ENCODE measurements at regions not wholly inside any gene's neighbourhood (a gene's known extent, or its start where the extent isn't known, plus 50 kb on each side); places are given as distances from the start of the nearest gene placed in this dataset.

GRCh38 chr14:101111620-101112290, 208.2 kb upstream of the RTL1 start:
- intact Hi-C loops (cut with DNase I), result no loop called here
- Histone ChIP-seq H3K27me3 (ENCODE audit: control insufficient read depth, insufficient read depth) (no peaks in the 10 kb centered on the region), H3K27ac (ENCODE audit: low read length) (no peak overlapping the region), H3K4me3 (ENCODE audit: low read length) (no peak overlapping the region), H3K9me3 (ENCODE audit: control insufficient read depth, low read length) (no peaks in the 10 kb centered on the region), H3K4me1 (ENCODE audit: control insufficient read depth, insufficient read depth, low read length) (no peaks in the 10 kb centered on the region)
- ATAC-seq (no peak), DNase-seq (no peak)
- WGBS, result 59% methylated on average over 23 of the region's 23 CpGs

- Histone ChIP-seq H3K4me1 (ENCODE audit: control insufficient read depth, insufficient read depth, low read length) (no peaks in the 10 kb centered on the region), H3K4me3 (ENCODE audit: low read length) (no peak overlapping the region), H3K27me3 (ENCODE audit: control insufficient read depth, insufficient read depth) (no peaks in the 10 kb centered on the region), H3K27ac (ENCODE audit: low read length) (no peak overlapping the region), H3K9me3 (ENCODE audit: control insufficient read depth, low read length) (no peaks in the 10 kb centered on the region)
- intact Hi-C loops (cut with DNase I), result no loop called here
- DNase-seq, result no peak
- no peak for ATAC-seq
- WGBS, result 89% methylated on average over 25 of the region's 25 CpGs
These were observed 209.0 kb upstream of the RTL1 start for GRCh38 chr14:101112351-101113107.

DNA sequence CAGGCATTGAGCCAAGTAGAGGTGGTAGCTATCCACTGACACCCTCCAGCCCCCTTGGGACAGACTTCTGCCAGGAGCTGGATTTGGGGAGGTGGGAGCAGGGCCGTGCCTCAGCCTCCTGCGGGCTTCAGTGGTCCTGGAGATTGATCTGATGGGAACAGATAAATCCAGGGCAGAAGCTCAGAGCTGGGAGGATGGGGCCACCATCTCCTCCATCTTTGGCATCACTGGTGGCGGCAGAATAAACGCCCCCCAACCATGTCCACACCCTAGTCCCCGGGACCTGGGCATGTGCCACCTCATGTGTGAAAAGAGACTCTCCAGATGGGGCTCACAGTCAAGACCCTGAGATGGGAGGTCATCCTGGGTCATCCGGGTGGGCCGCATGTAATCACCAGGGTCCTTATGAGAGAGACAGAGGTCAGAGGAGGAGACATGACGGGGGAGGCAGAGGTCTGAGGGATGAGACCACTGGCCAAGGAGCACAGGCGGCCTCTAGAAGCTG, 209.6 kb upstream of the RTL1 start:
- no peak for DNase-seq

DNA sequence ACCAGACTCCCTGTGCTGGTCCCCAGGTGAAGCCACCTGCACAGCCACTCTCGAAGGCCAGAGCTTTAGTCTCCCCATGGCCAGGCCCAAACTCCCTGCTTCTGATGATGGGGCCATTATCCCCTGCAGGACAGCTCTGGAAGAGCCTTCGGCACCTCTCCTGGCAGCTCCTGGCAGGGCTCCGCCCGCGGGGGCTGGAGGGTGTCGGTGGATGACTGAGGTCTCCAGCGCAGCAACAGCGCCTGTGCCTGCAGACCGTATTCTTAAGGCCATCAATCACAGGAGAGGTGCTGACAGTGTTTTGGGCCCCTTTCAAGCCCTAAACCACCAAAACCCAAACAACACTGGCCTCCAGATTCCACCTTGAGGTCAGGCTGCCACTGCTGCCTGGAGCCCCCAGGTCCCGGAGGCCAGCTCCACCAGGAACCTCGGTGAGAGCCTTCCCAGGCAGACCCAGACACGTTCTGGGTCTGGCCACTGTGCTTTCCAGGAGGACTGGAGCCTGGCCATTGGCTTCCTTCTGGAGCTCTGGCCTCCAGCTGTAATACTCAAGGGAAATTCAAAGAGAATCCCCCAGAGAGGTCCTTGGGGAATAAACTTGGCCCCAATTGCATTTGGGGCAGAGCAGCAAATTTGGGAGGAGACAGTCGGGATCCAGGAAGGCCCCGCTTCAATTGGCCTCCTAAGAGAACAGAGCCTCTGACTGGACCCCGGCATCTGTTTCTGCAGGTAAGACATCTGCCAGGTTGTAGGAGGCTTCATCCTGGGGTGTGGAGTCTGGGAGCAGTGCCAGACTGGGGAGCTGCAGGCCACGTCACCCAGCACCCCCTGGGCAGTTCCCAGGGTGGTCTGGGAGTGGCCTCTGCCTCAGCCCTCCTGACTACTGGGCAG, 210.6 kb upstream of the RTL1 start:
- Histone ChIP-seq H3K27me3 (ENCODE audit: control insufficient read depth, insufficient read depth) (no peaks in the 10 kb centered on the region), H3K4me3 (ENCODE audit: low read length) (no peak overlapping the region), H3K9me3 (ENCODE audit: control insufficient read depth, low read length) (no peaks in the 10 kb centered on the region), H3K4me1 (ENCODE audit: control insufficient read depth, insufficient read depth, low read length) (no peaks in the 10 kb centered on the region), H3K27ac (ENCODE audit: low read length) (no peak overlapping the region)
- WGBS, result 74% methylated on average over 16 of the region's 16 CpGs
- no peak for ATAC-seq
- intact Hi-C loops (cut with DNase I), result no loop called here
- no peak for DNase-seq

More for the DNA sequence above, 209.6 kb upstream of the RTL1 start:
- Histone ChIP-seq H3K4me1 (ENCODE audit: control insufficient read depth, insufficient read depth, low read length) (no peaks in the 10 kb centered on the region), H3K9me3 (ENCODE audit: control insufficient read depth, low read length) (no peaks in the 10 kb centered on the region), H3K27me3 (ENCODE audit: control insufficient read depth, insufficient read depth) (no peaks in the 10 kb centered on the region), H3K27ac (ENCODE audit: low read length) (no peak overlapping the region), H3K4me3 (ENCODE audit: low read length) (no peak overlapping the region)
- WGBS, result 87% methylated on average over 9 of the region's 9 CpGs
- intact Hi-C loops (cut with DNase I), result no loop called here
- no peak for ATAC-seq

DNA sequence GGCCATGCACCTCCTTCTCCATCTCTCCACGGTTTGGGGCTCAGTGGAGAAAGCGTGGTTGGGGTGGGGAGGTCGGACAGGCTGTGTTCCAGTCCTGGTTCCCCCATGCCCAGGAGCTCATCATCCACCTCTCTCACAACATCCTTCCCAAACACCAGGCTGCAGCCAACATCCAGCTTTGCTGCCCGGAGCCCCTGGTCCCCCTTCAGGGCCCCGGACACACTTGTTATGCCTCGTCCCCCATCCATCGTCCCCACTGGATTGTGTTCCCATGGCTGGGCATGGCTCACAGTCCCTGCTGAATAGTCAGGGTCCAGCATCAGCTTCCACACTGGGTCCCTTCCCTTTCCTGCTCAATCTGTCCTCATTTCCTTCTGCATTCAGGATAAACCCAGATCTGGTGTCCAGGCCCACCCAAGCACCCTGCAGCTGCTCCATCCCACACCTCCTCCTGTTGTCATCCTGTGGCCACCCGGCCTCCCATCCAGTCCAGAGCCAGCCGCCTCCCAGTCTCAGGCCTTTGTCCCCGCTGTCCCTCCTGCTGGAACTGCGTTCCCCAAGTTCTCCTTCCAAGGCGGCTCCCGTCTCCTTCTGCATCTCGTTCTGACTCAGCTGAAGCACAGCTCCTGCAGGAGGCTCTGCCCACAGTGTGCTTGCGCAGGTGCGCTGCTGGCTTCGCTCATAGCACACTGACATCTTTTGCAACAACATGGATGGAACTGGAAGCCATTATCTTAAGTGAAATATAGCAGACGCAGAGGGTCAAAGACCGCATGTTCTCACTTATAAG, 211.4 kb upstream of the RTL1 start:
- 87% methylated on average over 19 of the region's 19 CpGs for WGBS
- intact Hi-C loops (cut with DNase I), result no loop called here
- Histone ChIP-seq H3K4me1 (ENCODE audit: control insufficient read depth, insufficient read depth, low read length) (no peaks in the 10 kb centered on the region), H3K27ac (ENCODE audit: low read length) (no peak overlapping the region), H3K27me3 (ENCODE audit: control insufficient read depth, insufficient read depth) (no peaks in the 10 kb centered on the region), H3K9me3 (ENCODE audit: control insufficient read depth, low read length) (no peaks in the 10 kb centered on the region), H3K4me3 (ENCODE audit: low read length) (no peak overlapping the region)
- ATAC-seq, result no peak
- no peak for DNase-seq

DNA sequence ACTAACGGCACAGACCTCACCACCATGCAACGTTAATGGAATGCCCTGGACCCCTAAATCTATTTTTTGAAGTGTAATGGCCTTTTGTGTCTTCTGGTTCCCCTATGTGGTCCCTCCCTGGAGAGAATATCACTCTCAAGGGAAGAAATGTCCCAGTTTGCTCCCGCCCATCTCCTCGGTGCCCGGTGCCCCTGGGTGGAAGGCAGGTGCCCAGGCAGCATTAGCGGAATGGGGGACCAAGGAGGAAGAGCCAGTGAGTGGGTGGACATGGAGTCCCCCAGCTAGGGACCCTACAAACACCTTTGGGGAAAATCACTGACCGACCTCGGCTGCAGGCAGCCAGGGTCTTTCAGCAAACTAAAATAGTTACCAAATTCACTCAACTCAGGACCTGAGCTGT, 212.1 kb upstream of the RTL1 start:
- intact Hi-C loops (cut with DNase I), result no loop called here
- no peak overlapping the region for H3K27ac ChIP-seq (ENCODE audit: low read length)
- 87% methylated on average over 8 of the region's 8 CpGs for WGBS
- no peaks in the 10 kb centered on the region for H3K9me3 ChIP-seq (ENCODE audit: control insufficient read depth, low read length)
- DNase-seq (no peak), ATAC-seq (no peak)
- no peaks in the 10 kb centered on the region for H3K27me3 ChIP-seq (ENCODE audit: control insufficient read depth, insufficient read depth)
- no peak overlapping the region for H3K4me3 ChIP-seq (ENCODE audit: low read length)
- H3K4me1 ChIP-seq (ENCODE audit: control insufficient read depth, insufficient read depth, low read length), result no peaks in the 10 kb centered on the region

GRCh38 chr14:101116065-101116464, 212.5 kb upstream of the RTL1 start:
- no peaks in the 10 kb centered on the region for H3K27me3 ChIP-seq (ENCODE audit: control insufficient read depth, insufficient read depth)
- WGBS, result 81% methylated on average over 4 of the region's 4 CpGs
- H3K4me3 ChIP-seq (ENCODE audit: low read length), result no peak overlapping the region
- H3K27ac ChIP-seq (ENCODE audit: low read length), result no peak overlapping the region
- ATAC-seq (no peak), DNase-seq (no peak)
- no peaks in the 10 kb centered on the region for H3K4me1 ChIP-seq (ENCODE audit: control insufficient read depth, insufficient read depth, low read length)
- no peaks in the 10 kb centered on the region for H3K9me3 ChIP-seq (ENCODE audit: control insufficient read depth, low read length)
- intact Hi-C loops (cut with DNase I), result no loop called here

DNA sequence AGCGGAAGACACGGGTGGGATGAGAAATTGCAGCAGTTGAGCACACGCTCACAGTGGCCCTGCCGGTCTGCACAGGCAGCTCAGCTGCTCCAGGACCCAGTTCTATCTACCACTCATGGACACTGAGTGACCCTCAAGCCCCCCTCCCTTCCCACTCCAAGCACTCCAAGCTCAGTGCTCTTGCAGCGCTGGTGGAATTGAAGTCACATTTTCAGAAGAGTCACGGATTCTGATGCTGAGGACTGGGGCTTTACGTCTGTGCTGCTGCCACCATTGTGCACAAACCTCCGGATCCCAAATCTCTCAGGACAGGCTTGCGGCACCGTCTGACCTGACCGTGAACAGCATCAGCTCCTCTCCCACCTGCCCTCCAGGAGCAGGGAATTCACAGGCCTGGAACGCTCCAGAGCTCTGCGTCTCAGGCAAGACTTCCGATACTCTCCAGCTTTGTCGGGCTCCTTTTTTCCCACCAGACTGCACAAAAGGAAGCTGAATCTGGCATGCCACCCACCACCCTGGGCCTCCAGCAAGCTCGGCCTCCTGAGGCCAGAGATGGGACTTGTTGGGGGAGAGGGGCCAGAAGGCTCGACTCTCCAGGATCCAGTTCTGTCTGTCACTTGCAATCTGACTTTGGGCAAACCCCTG, 213.1 kb upstream of the RTL1 start:
- intact Hi-C loops (cut with DNase I), result no loop called here
- Histone ChIP-seq H3K9me3 (ENCODE audit: control insufficient read depth, low read length) (no peaks in the 10 kb centered on the region), H3K4me1 (ENCODE audit: control insufficient read depth, insufficient read depth, low read length) (no peaks in the 10 kb centered on the region), H3K27me3 (ENCODE audit: control insufficient read depth, insufficient read depth) (no peaks in the 10 kb centered on the region), H3K4me3 (ENCODE audit: low read length) (no peak overlapping the region), H3K27ac (ENCODE audit: low read length) (no peak overlapping the region)
- ATAC-seq (no peak), DNase-seq (no peak)
- 81% methylated on average over 17 of the region's 17 CpGs for WGBS

DNA sequence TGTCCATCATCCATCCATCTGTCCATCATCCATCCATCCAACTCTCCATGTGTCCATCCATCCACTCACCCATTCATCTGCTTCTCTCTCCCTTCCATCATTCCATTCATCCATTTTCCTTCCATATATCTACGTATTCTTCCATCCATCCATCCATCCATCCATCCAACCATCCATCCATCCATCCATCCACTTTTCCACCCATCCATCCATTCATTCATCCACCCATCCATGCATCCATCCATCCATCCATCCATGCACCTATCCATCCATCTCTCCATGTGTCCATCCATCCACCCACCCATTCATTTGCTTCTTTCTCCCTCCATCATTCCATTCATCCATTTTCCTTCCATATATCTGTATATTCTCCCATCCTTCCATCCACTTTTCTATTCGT, 214.0 kb upstream of the RTL1 start:
- no peaks in the 10 kb centered on the region for H3K4me1 ChIP-seq (ENCODE audit: control insufficient read depth, insufficient read depth, low read length)
- no peaks in the 10 kb centered on the region for H3K9me3 ChIP-seq (ENCODE audit: control insufficient read depth, low read length)
- DNase-seq (no peak), ATAC-seq (no peak)
- no peak overlapping the region for H3K4me3 ChIP-seq (ENCODE audit: low read length)
- no peaks in the 10 kb centered on the region for H3K27me3 ChIP-seq (ENCODE audit: control insufficient read depth, insufficient read depth)
- intact Hi-C loops (cut with DNase I), result no loop called here
- 87% methylated on average over 2 of the region's 2 CpGs for WGBS
- H3K27ac ChIP-seq (ENCODE audit: low read length), result no peak overlapping the region

DNA sequence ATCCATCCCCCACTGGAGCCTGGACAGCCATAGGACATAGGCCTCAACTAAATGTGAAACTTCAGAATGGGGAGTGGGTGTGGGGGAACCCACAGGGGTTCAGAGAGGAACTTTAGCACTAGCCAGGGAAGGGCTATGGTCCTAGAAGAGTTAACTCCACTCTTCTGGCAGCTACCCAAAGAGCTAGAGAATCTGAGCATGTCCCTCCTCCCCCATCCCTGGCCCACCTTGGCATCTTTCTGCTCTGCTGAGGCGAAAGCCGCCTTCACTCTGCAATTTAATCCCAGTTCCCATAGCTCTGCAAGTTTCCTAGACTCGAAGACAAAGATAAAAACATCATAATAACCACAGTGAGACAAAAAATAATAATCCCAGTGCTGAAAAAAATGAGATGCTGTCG, 214.7 kb upstream of the RTL1 start:
- no peak overlapping the region for H3K4me3 ChIP-seq (ENCODE audit: low read length)
- intact Hi-C loops (cut with DNase I), result no loop called here
- ATAC-seq (no peak), DNase-seq (peak in 1 of 3 donors; percentile 12)
- whole genome bisulfite sequencing, result 67% methylated on average over 4 of the region's 4 CpGs
- H3K27ac ChIP-seq (ENCODE audit: low read length), result no peak overlapping the region
- no peaks in the 10 kb centered on the region for H3K4me1 ChIP-seq (ENCODE audit: control insufficient read depth, insufficient read depth, low read length)
- no peaks in the 10 kb centered on the region for H3K9me3 ChIP-seq (ENCODE audit: control insufficient read depth, low read length)
- no peaks in the 10 kb centered on the region for H3K27me3 ChIP-seq (ENCODE audit: control insufficient read depth, insufficient read depth)
